Spleen (tissue), 7 donors: ENCODE measurements at regions not wholly inside any gene's neighbourhood (a gene's known extent, or its start where the extent isn't known, plus 50 kb on each side); places are given as distances from the start of the nearest gene placed in this dataset.

Experiments
- POLR2A ChIP-seq, 3 donors: fragments of 450-650 bp; IDR thresholded peaks; one replicate each; pipeline ENCODE4 v1.5.1; 2017; ENCODE audit warnings: antibody characterized with exemption in 3 of 3, mild to moderate bottlenecking in 1 of 3
- TF ChIP-seq, protein P1 (sequence below), 11 experiments: fragments of 200-600 bp in 7 of 11; fragments of 450-650 bp in 4 of 11; sonication (generic) in 4 of 11; IDR thresholded peaks in 8 of 11; conservative IDR thresholded peaks in 3 of 11; 1 replicate in 7 of 11; 2 replicates in 4 of 11; pipeline versions ENCODE4 v1.4.0 to v1.8.0; 2016 to 2021; ENCODE audit warnings: antibody characterized with exemption in 11 of 11, inconsistent platforms in 4 of 11, mild to moderate bottlenecking in 1 of 11
- donor health status: DM: no; HTN: no; CAD: no; lungs with moderate emphysema.
- donor health status: DM: no; HTN: no; CAD: no.
- donor health status: DM: no; HTN: no; CAD: no.

- no peak for TF ChIP-seq POLR2A (IDR thresholded peaks at IDR 0.05)
- TF ChIP-seq, protein P1, sequence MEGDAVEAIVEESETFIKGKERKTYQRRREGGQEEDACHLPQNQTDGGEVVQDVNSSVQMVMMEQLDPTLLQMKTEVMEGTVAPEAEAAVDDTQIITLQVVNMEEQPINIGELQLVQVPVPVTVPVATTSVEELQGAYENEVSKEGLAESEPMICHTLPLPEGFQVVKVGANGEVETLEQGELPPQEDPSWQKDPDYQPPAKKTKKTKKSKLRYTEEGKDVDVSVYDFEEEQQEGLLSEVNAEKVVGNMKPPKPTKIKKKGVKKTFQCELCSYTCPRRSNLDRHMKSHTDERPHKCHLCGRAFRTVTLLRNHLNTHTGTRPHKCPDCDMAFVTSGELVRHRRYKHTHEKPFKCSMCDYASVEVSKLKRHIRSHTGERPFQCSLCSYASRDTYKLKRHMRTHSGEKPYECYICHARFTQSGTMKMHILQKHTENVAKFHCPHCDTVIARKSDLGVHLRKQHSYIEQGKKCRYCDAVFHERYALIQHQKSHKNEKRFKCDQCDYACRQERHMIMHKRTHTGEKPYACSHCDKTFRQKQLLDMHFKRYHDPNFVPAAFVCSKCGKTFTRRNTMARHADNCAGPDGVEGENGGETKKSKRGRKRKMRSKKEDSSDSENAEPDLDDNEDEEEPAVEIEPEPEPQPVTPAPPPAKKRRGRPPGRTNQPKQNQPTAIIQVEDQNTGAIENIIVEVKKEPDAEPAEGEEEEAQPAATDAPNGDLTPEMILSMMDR (IDR thresholded peaks at IDR 0.05 in 8 of 11, conservative IDR thresholded peaks at IDR 0.05 in 3 of 11): no peak
Observed at GRCh38 chr14:85027681-85028370, 502.1 kb upstream of the FLRT2 start.
